GM18508 (cell line): ENCODE measurements at regions not wholly inside any gene's neighbourhood (a gene's known extent, or its start where the extent isn't known, plus 50 kb on each side); places are given as distances from the start of the nearest gene placed in this dataset.
"Not testable (repeated sequence)": the region's sequence is repeated elsewhere in the genome, so short reads cannot be mapped to it uniquely, and the experiment has no call there.

Experiments
- ATAC-seq: cut with Tn5 transposase; IDR thresholded peaks from one replicate; pipeline ENCODE4 v1.9.1; 2021; ENCODE audit warnings: moderate number of reproducible peaks; ENCODE audit not compliant: insufficient read depth, unreplicated experiment

GRCh38 chr6:135129136-135129856 is 51.8 kb upstream of the MYB start:
- peak; percentile 34 for ATAC-seq

GRCh38 chr6:135128268-135128914 is 52.7 kb upstream of the MYB start:
- peak; percentile 80 for ATAC-seq

GRCh38 chr6:135126729-135127128 is 54.4 kb upstream of the MYB start:
- no peak for ATAC-seq

DNA sequence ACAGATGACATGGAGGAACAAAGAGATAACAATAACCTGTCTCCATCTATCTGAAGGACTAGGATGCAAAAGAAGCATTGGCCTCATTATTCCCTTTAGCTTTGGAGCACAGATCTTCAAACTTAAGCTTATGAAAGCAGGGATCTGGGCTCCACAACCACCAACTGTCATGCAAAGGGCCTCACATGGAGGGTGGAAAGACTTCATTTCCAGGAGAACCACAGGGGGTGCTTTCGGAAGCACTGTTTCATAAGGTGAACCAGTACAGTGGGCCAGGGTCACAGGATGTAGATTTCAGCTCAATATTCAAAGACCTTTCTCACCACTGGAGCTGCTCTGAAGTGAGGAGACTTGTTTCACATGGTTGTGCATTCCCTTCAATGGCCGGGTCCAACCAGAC is 55.1 kb upstream of the MYB start:
- no peak for ATAC-seq

GRCh38 chr6:135121434-135121833 is 59.7 kb upstream of the MYB start:
- no peak for ATAC-seq

GRCh38 chr6:135118134-135118730 is 62.9 kb upstream of the MYB start:
- no peak for ATAC-seq

GRCh38 chr6:135117413-135117968 is 62.9 kb upstream of the HBS1L start:
- ATAC-seq: no peak

DNA sequence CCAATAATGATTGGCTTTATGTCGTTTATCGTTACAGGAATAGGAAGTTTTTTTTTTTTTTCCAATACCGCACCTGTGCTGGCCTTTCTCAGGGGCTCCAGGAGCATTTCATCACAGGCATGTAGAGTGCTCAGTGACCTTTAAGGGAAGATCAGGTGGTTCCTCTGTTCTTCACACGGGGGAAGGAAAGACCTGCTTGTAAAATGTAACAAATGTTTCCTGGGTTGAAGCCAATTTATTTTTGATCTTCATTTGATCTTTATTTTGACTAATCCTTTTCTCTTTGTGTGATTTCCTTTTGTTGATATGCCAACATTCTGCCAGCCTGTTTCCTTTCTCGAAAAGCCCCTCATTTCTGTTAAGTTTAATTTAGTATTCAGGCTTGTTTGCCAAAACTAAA is 61.9 kb upstream of the HBS1L start:
- no peak for ATAC-seq

GRCh38 chr6:135115834-135116233 is 61.2 kb upstream of the HBS1L start:
- no peak for ATAC-seq

DNA sequence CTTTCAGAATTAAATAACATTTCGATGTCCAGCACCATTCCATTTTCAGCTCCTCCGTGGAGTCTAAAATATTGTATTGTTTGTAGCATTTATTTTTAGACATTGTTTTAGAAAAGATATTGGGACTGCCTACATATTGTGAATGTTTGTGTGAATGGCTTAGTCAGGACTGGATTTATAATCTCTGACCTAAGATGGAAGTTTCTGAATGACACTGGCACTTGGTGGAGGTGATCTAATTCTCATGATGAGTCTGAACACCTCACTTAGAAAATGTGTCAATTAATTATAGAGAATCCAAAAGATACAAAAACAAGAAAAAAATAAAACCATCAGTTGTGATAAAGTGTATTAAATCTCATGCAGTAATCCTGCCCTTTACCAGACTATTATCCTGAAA is 60.8 kb upstream of the HBS1L start:
- no peak for ATAC-seq

- ATAC-seq: peak; percentile 46
Measured at GRCh38 chr6:135114355-135115145, 59.9 kb upstream of the HBS1L start.

DNA sequence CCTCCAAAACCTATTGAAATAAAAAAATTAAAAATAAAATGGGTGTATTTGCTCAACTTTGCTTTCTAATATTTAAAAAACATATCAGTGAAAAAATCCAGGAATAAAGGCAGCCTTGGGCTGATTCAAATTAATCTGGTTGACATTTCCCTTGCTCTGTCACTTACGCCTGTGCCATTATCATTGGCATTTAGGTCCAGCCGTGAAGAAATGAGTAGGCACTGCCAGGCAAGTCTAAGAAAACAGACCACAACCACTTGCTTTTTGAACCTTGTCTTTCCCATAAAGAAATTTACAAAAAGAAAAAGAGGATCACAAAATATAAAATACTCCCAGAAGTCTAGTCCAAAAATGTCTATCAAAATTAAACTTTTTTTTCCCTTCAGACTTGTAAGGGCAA is 59.2 kb upstream of the HBS1L start:
- no peak for ATAC-seq

DNA sequence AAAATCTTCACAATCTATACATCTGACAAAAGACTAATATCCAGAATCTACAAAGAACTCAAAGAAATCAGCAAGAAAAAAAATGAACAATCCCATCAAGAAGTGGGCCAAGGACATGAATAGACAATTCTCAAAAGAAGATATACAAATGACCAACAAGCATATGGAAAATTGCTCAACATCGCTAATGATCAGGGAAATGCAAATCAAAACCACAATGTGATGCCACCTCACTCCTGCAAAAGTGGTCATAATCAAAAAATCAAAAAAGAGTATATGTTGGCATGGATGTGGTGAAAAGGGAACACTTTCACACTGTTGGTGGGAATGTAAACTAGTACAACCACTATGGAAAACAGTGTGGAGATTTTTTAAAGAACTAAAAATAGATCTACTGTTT is 58.3 kb upstream of the HBS1L start:
- ATAC-seq: not testable (repeated sequence)

DNA sequence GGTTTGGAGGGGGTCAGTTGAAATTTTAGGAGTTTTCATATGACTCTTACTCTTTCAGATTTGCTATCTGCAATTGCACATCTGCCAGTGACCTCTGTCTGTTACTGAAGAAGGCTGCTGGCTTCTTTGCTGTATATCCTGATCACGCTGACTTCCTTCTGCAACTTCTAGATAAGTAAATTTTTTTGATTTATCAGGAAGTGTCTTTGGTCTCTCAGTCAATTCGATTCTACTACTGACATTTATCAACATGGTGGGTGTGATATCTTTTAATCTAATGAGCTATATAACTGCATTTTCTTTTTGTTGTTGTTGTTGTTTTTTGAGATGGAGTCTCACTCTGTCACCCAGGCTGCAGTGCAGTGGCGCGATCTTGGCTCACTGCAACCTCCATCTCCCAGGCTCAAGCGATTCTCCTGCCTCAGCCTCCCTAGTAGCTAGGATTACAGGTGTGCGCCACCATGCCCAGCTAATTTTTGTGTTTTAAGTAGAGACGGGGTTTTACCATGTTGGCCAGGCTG is 55.7 kb upstream of the HBS1L start:
- not testable (repeated sequence) for ATAC-seq

DNA sequence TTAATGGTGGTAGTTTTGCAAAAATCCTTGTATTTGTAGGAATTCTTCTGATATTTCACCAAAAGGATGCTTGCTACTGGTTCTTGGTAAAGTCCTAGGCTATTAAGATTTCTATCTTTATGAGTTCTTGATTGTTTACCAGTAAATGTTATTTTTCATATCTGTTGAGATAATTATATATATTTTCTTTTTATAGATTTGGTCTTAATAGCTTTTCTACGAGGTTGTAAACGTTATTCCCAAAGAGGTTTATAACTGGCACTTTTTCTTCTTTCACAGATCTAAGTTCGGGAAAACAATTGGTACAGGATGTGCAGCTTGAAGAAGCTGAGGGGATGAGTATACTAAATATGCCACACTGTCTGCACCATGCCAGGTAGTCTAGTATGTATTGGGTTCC is 55.1 kb upstream of the HBS1L start:
- no peak for ATAC-seq

DNA sequence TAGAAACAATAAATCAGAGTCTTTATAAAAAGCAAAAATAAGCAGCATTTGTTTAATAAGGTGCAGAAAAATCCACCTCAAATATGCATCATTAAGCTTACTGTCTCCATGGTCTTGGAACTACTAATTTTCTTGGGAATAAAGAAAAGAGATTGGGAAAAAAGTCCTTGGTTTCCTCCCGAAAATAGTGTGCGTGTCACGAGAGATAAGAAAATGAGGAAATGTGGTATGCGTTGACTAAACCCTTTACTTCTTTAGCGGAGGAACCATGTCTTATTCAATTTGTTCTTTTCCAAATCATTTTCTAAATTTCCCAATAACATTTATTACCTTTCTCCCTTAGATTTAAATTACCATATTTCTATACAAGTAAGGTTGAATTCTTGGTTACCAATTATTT is 54.1 kb upstream of the HBS1L start:
- no peak for ATAC-seq

GRCh38 chr6:135106611-135107010 is 52.0 kb upstream of the HBS1L start:
- no peak for ATAC-seq

DNA sequence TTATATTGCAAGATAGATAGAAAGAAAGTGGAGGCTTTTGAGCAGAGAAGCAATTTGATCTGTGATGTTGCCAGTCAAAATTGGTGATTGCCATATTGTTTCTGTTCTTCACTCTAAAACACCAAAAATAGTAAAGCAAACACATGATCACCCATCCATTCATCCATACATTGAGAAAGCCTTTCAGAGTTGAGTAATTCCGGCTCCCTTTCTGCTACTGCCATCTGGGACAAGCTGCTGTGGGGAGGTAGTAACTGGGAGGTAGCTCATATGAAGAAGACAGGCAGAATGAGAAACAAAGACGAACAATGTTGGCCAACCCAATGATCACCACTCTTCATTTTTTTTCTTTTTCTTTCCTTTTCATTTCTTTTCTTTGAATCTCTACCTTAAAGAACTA is 51.1 kb upstream of the HBS1L start:
- ATAC-seq: no peak

GRCh38 chr6:135105299-135105698 is 50.7 kb upstream of the HBS1L start:
- ATAC-seq: no peak
